AG10803 (cell line): ENCODE measurements at regions not wholly inside any gene's neighbourhood (a gene's known extent, or its start where the extent isn't known, plus 50 kb on each side); places are given as distances from the start of the nearest gene placed in this dataset.

Source experiments
- DNase-seq: peaks from one replicate; pipeline ENCODE4 v3.0.0; 2010; ENCODE audit warnings: low read depth
- H3K4me3 ChIP-seq: 2 replicates; pipeline ENCODE4 v1.5.1; 2011; ENCODE audit warnings: mild to moderate bottlenecking, low read length, control low read depth
- CTCF ChIP-seq: conservative IDR thresholded peaks from 2 replicates; pipeline ENCODE4 v1.5.1; 2011; ENCODE audit warnings: mild to moderate bottlenecking, low read length, control low read depth, inconsistent platforms

GRCh38 chr7:123348690-123349089 is 148.9 kb upstream of the SLC13A1 start:
- no peak for TF ChIP-seq CTCF
- H3K4me3 ChIP-seq, result no peak overlapping the region
- no peak for DNase-seq

- no peak overlapping the region for H3K4me3 ChIP-seq
- no peak for TF ChIP-seq CTCF
- no peak for DNase-seq
These were observed 147.0 kb upstream of the SLC13A1 start for GRCh38 chr7:123346766-123347165.

GRCh38 chr7:123343611-123344010 is 143.8 kb upstream of the SLC13A1 start:
- no peak for TF ChIP-seq CTCF
- DNase-seq, result no peak
- H3K4me3 ChIP-seq, result no peak overlapping the region

GRCh38 chr7:123341102-123341501 is 141.3 kb upstream of the SLC13A1 start:
- no peak overlapping the region for H3K4me3 ChIP-seq
- DNase-seq, result no peak
- TF ChIP-seq CTCF, result no peak

GRCh38 chr7:123338688-123339087 is 138.9 kb upstream of the SLC13A1 start:
- no peak for TF ChIP-seq CTCF
- no peak for DNase-seq
- no peak overlapping the region for H3K4me3 ChIP-seq

GRCh38 chr7:123329988-123330643 is 130.3 kb upstream of the SLC13A1 start:
- no peak for DNase-seq
- TF ChIP-seq CTCF, result no peak
- H3K4me3 ChIP-seq, result no peak overlapping the region

GRCh38 chr7:123327661-123328060 is 127.9 kb upstream of the SLC13A1 start:
- no peak for DNase-seq
- TF ChIP-seq CTCF, result no peak
- no peak overlapping the region for H3K4me3 ChIP-seq
